ENCODE measurements at regions not wholly inside any gene's neighbourhood (a gene's known extent, or its start where the extent isn't known, plus 50 kb on each side); places are given as distances from the start of the nearest gene placed in this dataset.

- no peak for FAIRE-seq
- H2AFZ ChIP-seq (ENCODE audit: control insufficient read depth, low read length), result no peak overlapping the region
- H3K27ac ChIP-seq (ENCODE audit: control insufficient read depth, insufficient read depth, low read length), result no peak overlapping the region
- no peaks in the 10 kb centered on the region for H3K4me1 ChIP-seq (ENCODE audit: control insufficient read depth, extremely low read depth, insufficient read depth, low read length)
- H3K9me1 ChIP-seq (ENCODE audit: control insufficient read depth, extremely low read depth, insufficient read depth, low read length), result no peaks in the 10 kb centered on the region
- no peak overlapping the region for H3K4me3 ChIP-seq (ENCODE audit: control insufficient read depth in 2 of 3, extremely low read depth in 1 of 3, insufficient read depth in 2 of 3, low read depth in 1 of 3, low read length in 3 of 3)
- peaks cover 1% of the 10 kb centered on the region for H3K9me3 ChIP-seq (ENCODE audit: control insufficient read depth, low read depth, low read length)
- TF ChIP-seq CTCF (optimal IDR thresholded peaks at IDR 0.05 in 1 of 3, IDR thresholded peaks at IDR 0.05 in 1 of 3, conservative IDR thresholded peaks at IDR 0.05 in 1 of 3; ENCODE audit: extremely low read depth in 1 of 3, insufficient read depth in 2 of 3, low read length in 3 of 3) (no peak), EZH2 (IDR thresholded peaks at IDR 0.05; ENCODE audit: low read length) (no peak)
- no peaks in the 10 kb centered on the region for H3K27me3 ChIP-seq (ENCODE audit: control insufficient read depth, extremely low read depth, insufficient read depth, low read length)
- no peak overlapping the region for H3K9ac ChIP-seq (ENCODE audit: control insufficient read depth, extremely low read depth, insufficient read depth, low read length)
- H3K4me2 ChIP-seq (ENCODE audit: control insufficient read depth, extremely low read depth, insufficient read depth, low read depth, low read length), result no peak overlapping the region
- dilution Hi-C loops (cut with MboI; ENCODE audit: extremely low pct_ligation_motif_present, low sequenced_read_pairs), result no loop called here
- DNase-seq (ENCODE audit: low read depth, low spot score), result no peak
- no peaks in the 10 kb centered on the region for H3K79me2 ChIP-seq (ENCODE audit: control insufficient read depth, insufficient read depth, low read length)
- no peaks in the 10 kb centered on the region for H3K36me3 ChIP-seq (ENCODE audit: control insufficient read depth in 2 of 2, extremely low read depth in 1 of 2, insufficient read depth in 2 of 2, low read length in 2 of 2)
- no peaks in the 10 kb centered on the region for H4K20me1 ChIP-seq (ENCODE audit: control insufficient read depth, extremely low read depth, insufficient read depth, low read length)
Observed at GRCh38 chr2:140173790-140174189, 1393.6 kb upstream of the NXPH2 start.

- FAIRE-seq, result no peak
- H3K9me1 ChIP-seq (ENCODE audit: control insufficient read depth, extremely low read depth, insufficient read depth, low read length), result no peaks in the 10 kb centered on the region
- H4K20me1 ChIP-seq (ENCODE audit: control insufficient read depth, extremely low read depth, insufficient read depth, low read length), result no peaks in the 10 kb centered on the region
- dilution Hi-C loops (cut with MboI; ENCODE audit: extremely low pct_ligation_motif_present, low sequenced_read_pairs), result no loop called here
- no peaks in the 10 kb centered on the region for H3K27me3 ChIP-seq (ENCODE audit: control insufficient read depth, extremely low read depth, insufficient read depth, low read length)
- no peak overlapping the region for H2AFZ ChIP-seq (ENCODE audit: control insufficient read depth, low read length)
- TF ChIP-seq CTCF (optimal IDR thresholded peaks at IDR 0.05 in 1 of 3, IDR thresholded peaks at IDR 0.05 in 1 of 3, conservative IDR thresholded peaks at IDR 0.05 in 1 of 3; ENCODE audit: extremely low read depth in 1 of 3, insufficient read depth in 2 of 3, low read length in 3 of 3), result no peak
- no peaks in the 10 kb centered on the region for H3K36me3 ChIP-seq (ENCODE audit: control insufficient read depth in 2 of 2, extremely low read depth in 1 of 2, insufficient read depth in 2 of 2, low read length in 2 of 2)
- H3K4me3 ChIP-seq (ENCODE audit: control insufficient read depth in 2 of 3, extremely low read depth in 1 of 3, insufficient read depth in 2 of 3, low read depth in 1 of 3, low read length in 3 of 3), result no peak overlapping the region
- H3K4me2 ChIP-seq (ENCODE audit: control insufficient read depth, extremely low read depth, insufficient read depth, low read depth, low read length), result no peak overlapping the region
- H3K27ac ChIP-seq (ENCODE audit: control insufficient read depth, insufficient read depth, low read length), result no peak overlapping the region
- peaks cover 4% of the 10 kb centered on the region for H3K9me3 ChIP-seq (ENCODE audit: control insufficient read depth, low read depth, low read length)
- H3K4me1 ChIP-seq (ENCODE audit: control insufficient read depth, extremely low read depth, insufficient read depth, low read length), result no peaks in the 10 kb centered on the region
- H3K79me2 ChIP-seq (ENCODE audit: control insufficient read depth, insufficient read depth, low read length), result no peaks in the 10 kb centered on the region
- DNase-seq (ENCODE audit: low read depth, low spot score), result no peak
- H3K9ac ChIP-seq (ENCODE audit: control insufficient read depth, extremely low read depth, insufficient read depth, low read length), result no peak overlapping the region
Observed at GRCh38 chr2:140164449-140164848, 1384.3 kb upstream of the NXPH2 start.
